ENCODE measurements at regions not wholly inside any gene's neighbourhood (a gene's known extent, or its start where the extent isn't known, plus 50 kb on each side); places are given as distances from the start of the nearest gene placed in this dataset.

DNA sequence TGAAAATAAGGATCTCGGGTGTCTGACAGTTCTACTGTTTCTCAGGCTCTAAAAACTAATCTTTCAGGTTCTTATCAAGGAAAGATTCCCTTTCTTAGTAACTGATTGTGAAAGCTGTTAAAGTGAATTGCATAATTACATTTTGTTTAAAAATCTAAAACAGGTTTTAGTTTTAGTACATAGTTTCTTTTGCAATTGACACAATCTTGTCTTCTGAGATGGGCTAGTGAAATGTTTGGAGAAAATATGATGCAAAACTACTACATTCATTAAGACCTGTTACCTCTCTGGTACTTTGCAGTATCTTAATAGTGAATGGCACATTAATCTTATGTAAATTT lies 298.4 kb downstream of the UTRN start:
- TF ChIP-seq, protein P1, sequence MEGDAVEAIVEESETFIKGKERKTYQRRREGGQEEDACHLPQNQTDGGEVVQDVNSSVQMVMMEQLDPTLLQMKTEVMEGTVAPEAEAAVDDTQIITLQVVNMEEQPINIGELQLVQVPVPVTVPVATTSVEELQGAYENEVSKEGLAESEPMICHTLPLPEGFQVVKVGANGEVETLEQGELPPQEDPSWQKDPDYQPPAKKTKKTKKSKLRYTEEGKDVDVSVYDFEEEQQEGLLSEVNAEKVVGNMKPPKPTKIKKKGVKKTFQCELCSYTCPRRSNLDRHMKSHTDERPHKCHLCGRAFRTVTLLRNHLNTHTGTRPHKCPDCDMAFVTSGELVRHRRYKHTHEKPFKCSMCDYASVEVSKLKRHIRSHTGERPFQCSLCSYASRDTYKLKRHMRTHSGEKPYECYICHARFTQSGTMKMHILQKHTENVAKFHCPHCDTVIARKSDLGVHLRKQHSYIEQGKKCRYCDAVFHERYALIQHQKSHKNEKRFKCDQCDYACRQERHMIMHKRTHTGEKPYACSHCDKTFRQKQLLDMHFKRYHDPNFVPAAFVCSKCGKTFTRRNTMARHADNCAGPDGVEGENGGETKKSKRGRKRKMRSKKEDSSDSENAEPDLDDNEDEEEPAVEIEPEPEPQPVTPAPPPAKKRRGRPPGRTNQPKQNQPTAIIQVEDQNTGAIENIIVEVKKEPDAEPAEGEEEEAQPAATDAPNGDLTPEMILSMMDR (IDR thresholded peaks at IDR 0.05): no peak
- TF ChIP-seq POLR2AphosphoS5 (IDR thresholded peaks at IDR 0.05; ENCODE audit: low read depth, low read length): no peak
